A549 (cell line): ENCODE measurements at regions not wholly inside any gene's neighbourhood (a gene's known extent, or its start where the extent isn't known, plus 50 kb on each side); places are given as distances from the start of the nearest gene placed in this dataset.

Experiments
- ATAC-seq, 2 experiments: fragments of 200-7000 bp in 1 of 2; fragments of >200 bp in 1 of 2; cut with Nextera tagmentation in 1 of 2; cut with Tn5 transposase in 1 of 2; 3 replicates each; pipeline versions ENCODE4 v1.8.0 to v1.9.1; 2018 to 2020; ENCODE audit warnings: mild to moderate bottlenecking in 1 of 2, moderate library complexity in 1 of 2
- CTCF ChIA-PET: fragments of 300-600 bp; sonication (Branson Sonifier 250); formaldehyde crosslinking; extraction: SDS; loops from one replicate; lab custom pipeline; 2021; ENCODE audit warnings: antibody characterized with exemption, inconsistent platforms; lab: Yijun Ruan, JAX
- POLR2A ChIA-PET: fragments of 350-600 bp; formaldehyde crosslinking; extraction: SDS; loops from one replicate; lab custom pipeline; 2021; ENCODE audit warnings: antibody characterized with exemption, inconsistent platforms; lab: Yijun Ruan, JAX
- DNase-seq, 2 experiments: peaks; one replicate each; pipeline versions ENCODE4 v3.0.0 to v3.0.0-alpha.2; 2011 to 2016; ENCODE audit warnings: low read depth in 1 of 2, low spot score in 1 of 2
- FAIRE-seq: peaks from 2 replicates; lab custom pipeline; 2011; peaks lifted over from hg19 to GRCh38; lab: Jason Lieb, UNC
- H3K27ac ChIP-seq, 2 experiments: fragments of >200 bp; sonication (Bioruptor Twin); formaldehyde crosslinking; 3 replicates each; pipeline ENCODE4 v1.5.1; 2016 to 2017
- H3K4me1 ChIP-seq: fragments of >200 bp; sonication (Bioruptor Twin); formaldehyde crosslinking; 3 replicates; pipeline ENCODE4 v1.6.1; 2016
- H3K4me2 ChIP-seq: fragments of >200 bp; sonication (Bioruptor Twin); formaldehyde crosslinking; 3 replicates; pipeline ENCODE4 v1.6.1; 2016
- H3K4me3 ChIP-seq: fragments of >200 bp; sonication (Bioruptor Twin); formaldehyde crosslinking; 3 replicates; pipeline ENCODE4 v1.5.1; 2016
- H3K9me3 ChIP-seq: fragments of >200 bp; sonication (Bioruptor Twin); formaldehyde crosslinking; 3 replicates; pipeline ENCODE4 v1.6.1; 2016
- BHLHE40 ChIP-seq: IDR thresholded peaks from 2 replicates; pipeline ENCODE4 v1.6.1; 2012; ENCODE audit warnings: low read depth, low read length, inconsistent platforms
- CBX2 ChIP-seq: fragments of 200-600 bp; sonication (generic); IDR thresholded peaks from 2 replicates; pipeline ENCODE4 v1.6.1; 2016; ENCODE audit warnings: low read depth, mild to moderate bottlenecking, borderline replicate concordance
- CHD4 ChIP-seq: fragments of 200-600 bp; sonication (generic); IDR thresholded peaks from 2 replicates; pipeline ENCODE4 v1.6.1; 2016; ENCODE audit warnings: antibody characterized with exemption, mild to moderate bottlenecking, borderline replicate concordance
- EP300 ChIP-seq, 2 experiments: fragments of >200 bp; sonication (Bioruptor Twin); formaldehyde crosslinking; IDR thresholded peaks; 2 replicates in 1 of 2; 3 replicates in 1 of 2; pipeline ENCODE4 v1.6.1; 2016 to 2017
- ESRRA ChIP-seq: fragments of 150-350 bp; IDR thresholded peaks from 2 replicates; pipeline ENCODE4 v1.6.1; 2014; ENCODE audit warnings: mild to moderate bottlenecking, low read length, borderline replicate concordance
- HEYL ChIP-seq: fragments of 250-450 bp; sonication (Bioruptor Pico); IDR thresholded peaks from 2 replicates; pipeline ENCODE4 v1.8.0; 2021; ENCODE audit warnings: mild to moderate bottlenecking, moderate library complexity
- HOXA7 ChIP-seq: fragments of 250-450 bp; sonication (Bioruptor Pico); IDR thresholded peaks from 2 replicates; pipeline ENCODE4 v1.5.0; 2020; ENCODE audit warnings: mild to moderate bottlenecking, moderate library complexity
- HOXB13 ChIP-seq: fragments of 250-450 bp; sonication (Bioruptor Pico); IDR thresholded peaks from 2 replicates; pipeline ENCODE4 v1.5.0; 2020; ENCODE audit warnings: low read depth, mild to moderate bottlenecking, moderate library complexity
- HOXB5 ChIP-seq: fragments of 250-450 bp; sonication (Bioruptor Pico); IDR thresholded peaks from 2 replicates; pipeline ENCODE4 v1.5.0; 2020; ENCODE audit warnings: mild to moderate bottlenecking, moderate library complexity
- JUNB ChIP-seq: fragments of >200 bp; sonication (Bioruptor Twin); formaldehyde crosslinking; IDR thresholded peaks from 2 replicates; pipeline ENCODE4 v1.6.1; 2016
- KDM5A ChIP-seq: fragments of 200-600 bp; sonication (generic); IDR thresholded peaks from 2 replicates; pipeline ENCODE4 v1.6.1; 2016; ENCODE audit warnings: antibody characterized with exemption, mild to moderate bottlenecking
- MAZ ChIP-seq: fragments of 150-350 bp; IDR thresholded peaks from 2 replicates; pipeline ENCODE4 v1.6.1; 2014; ENCODE audit warnings: antibody characterized with exemption, low read depth, low read length, borderline replicate concordance
- NPAS2 ChIP-seq: fragments of 250-450 bp; sonication (Bioruptor Pico); IDR thresholded peaks from 2 replicates; pipeline ENCODE4 v1.8.0; 2022; ENCODE audit warnings: mild to moderate bottlenecking, moderate library complexity, borderline replicate concordance
- PHF8 ChIP-seq: fragments of 200-600 bp; sonication (generic); IDR thresholded peaks from 2 replicates; pipeline ENCODE4 v1.6.1; 2016; ENCODE audit warnings: low read depth, mild to moderate bottlenecking, antibody characterized with exemption, moderate library complexity, borderline replicate concordance
- POLR2AphosphoS2 ChIP-seq: conservative IDR thresholded peaks from 2 replicates; pipeline ENCODE4 v1.6.1; 2012; ENCODE audit warnings: low read length, improper control_type of control experiment, inconsistent platforms
- RAD21 ChIP-seq, 2 experiments: fragments of >200 bp in 1 of 2; sonication (Bioruptor Twin) in 1 of 2; formaldehyde crosslinking in 1 of 2; IDR thresholded peaks in 1 of 2; conservative IDR thresholded peaks in 1 of 2; 2 replicates in 1 of 2; 3 replicates in 1 of 2; pipeline ENCODE4 v1.6.1; 2012 to 2018; ENCODE audit warnings: inconsistent platforms in 1 of 2
- RARB ChIP-seq: fragments of 250-450 bp; sonication (Bioruptor Pico); IDR thresholded peaks from 2 replicates; pipeline ENCODE4 v1.8.0; 2021; ENCODE audit warnings: mild to moderate bottlenecking, moderate library complexity
- RCOR1 ChIP-seq: fragments of 150-350 bp; IDR thresholded peaks from 2 replicates; pipeline ENCODE4 v1.6.1; 2014; ENCODE audit warnings: antibody characterized with exemption, low read length, low read depth
- RFX5 ChIP-seq: fragments of 450-650 bp; IDR thresholded peaks from 2 replicates; pipeline ENCODE4 v1.7.1; 2014; ENCODE audit warnings: antibody characterized with exemption, mild to moderate bottlenecking, moderate library complexity
- SMC3 ChIP-seq: fragments of >200 bp; sonication (Bioruptor Twin); formaldehyde crosslinking; IDR thresholded peaks from 3 replicates; pipeline ENCODE4 v1.6.1; 2018; ENCODE audit warnings: inconsistent platforms
- SREBF2 ChIP-seq: fragments of 450-650 bp; IDR thresholded peaks from 2 replicates; pipeline ENCODE4 v1.6.1; 2014; ENCODE audit warnings: mild to moderate bottlenecking, moderate library complexity
- TFCP2L1 ChIP-seq: fragments of 250-450 bp; sonication (Bioruptor Pico); IDR thresholded peaks from 2 replicates; pipeline ENCODE4 v1.5.0; 2021; ENCODE audit warnings: mild to moderate bottlenecking
- ZNF302 ChIP-seq: fragments of 250-450 bp; sonication (Bioruptor Pico); IDR thresholded peaks from 2 replicates; pipeline ENCODE4 v1.9.0; 2021; ENCODE audit warnings: inconsistent platforms, mild to moderate bottlenecking, moderate library complexity
- ZSCAN20 ChIP-seq: fragments of 250-450 bp; sonication (Bioruptor Pico); IDR thresholded peaks from 2 replicates; pipeline ENCODE4 v1.8.0; 2022; ENCODE audit warnings: mild to moderate bottlenecking, moderate library complexity
- WGBS: methylation state at CpG from one replicate; pipeline ENCODE4 v1.1.6; 2017; ENCODE audit errors: missing lambda C conversion rate; 5-methylcytosine and 5-hydroxymethylcytosine counted together
- TF ChIP-seq, protein P1 (sequence below): IDR thresholded peaks from 2 replicates; pipeline ENCODE4 v1.6.1; 2012
- TF ChIP-seq, protein P2 (sequence below): fragments of 200-600 bp; sonication (generic); IDR thresholded peaks from 2 replicates; pipeline ENCODE4 v1.6.1; 2016; ENCODE audit warnings: antibody characterized with exemption, mild to moderate bottlenecking, moderate library complexity
- TF ChIP-seq, protein P3 (sequence below): fragments of >200 bp; sonication (Bioruptor Twin); formaldehyde crosslinking; IDR thresholded peaks from 3 replicates; pipeline ENCODE4 v1.6.1; 2016
- TF ChIP-seq, protein P4 (sequence below): fragments of >200 bp; sonication (Bioruptor Twin); formaldehyde crosslinking; IDR thresholded peaks from 3 replicates; pipeline ENCODE4 v1.5.1; 2016

DNA sequence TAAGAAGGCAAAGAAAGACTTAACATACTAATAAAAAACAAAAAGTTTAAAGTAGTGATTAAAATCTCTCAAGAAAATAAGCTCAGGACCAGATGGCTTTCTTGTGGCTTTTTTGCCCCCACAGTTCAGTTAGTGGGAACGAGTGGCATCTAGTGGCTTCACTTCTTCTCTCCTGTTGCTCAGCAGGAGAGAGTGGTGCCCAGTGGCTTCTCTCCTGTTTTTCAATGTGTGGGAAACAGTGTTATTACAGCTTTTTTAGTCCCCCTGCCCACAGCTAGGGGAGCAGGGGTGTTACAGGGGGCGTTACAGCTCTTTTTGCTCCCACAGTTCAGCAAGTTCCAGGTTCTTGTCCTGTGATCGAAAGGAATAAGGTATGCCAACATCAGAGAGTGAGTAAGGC, 135.2 kb downstream of the RERGL start:
- CTCF ChIA-PET, result interaction anchor here (0.6 to 1.4 kb wide), 3 partner anchors 10 to 81 kb away, joined by 3 to 4 read pairs (median 3); no protein-coding TSS in a partner anchor
- H3K4me3 ChIP-seq, result no peak overlapping the region
- TF ChIP-seq RAD21 (conservative IDR thresholded peaks at IDR 0.05 in 1 of 2, IDR thresholded peaks at IDR 0.05 in 1 of 2) (peak in 1 of 2 experiments; percentile 55; a peak in 3 of 5 replicates), HOXA7 (no peak)
- TF ChIP-seq, all 56 proteins: peak for 1
- peak; percentile 46 to 59; a peak in 3 of 6 replicates for ATAC-seq
- Histone ChIP-seq H3K9me3 (no peaks in the 10 kb centered on the region), H3K27ac (no peak overlapping the region), H3K4me1 (no peaks in the 10 kb centered on the region), H3K4me2 (no peak overlapping the region)
- FAIRE-seq, result no peak
- DNase-seq, result peak; percentile 2 to 23
- POLR2A ChIA-PET, result no interaction called here
- WGBS, result 19% methylated on average over 3 of the region's 3 CpGs

DNA sequence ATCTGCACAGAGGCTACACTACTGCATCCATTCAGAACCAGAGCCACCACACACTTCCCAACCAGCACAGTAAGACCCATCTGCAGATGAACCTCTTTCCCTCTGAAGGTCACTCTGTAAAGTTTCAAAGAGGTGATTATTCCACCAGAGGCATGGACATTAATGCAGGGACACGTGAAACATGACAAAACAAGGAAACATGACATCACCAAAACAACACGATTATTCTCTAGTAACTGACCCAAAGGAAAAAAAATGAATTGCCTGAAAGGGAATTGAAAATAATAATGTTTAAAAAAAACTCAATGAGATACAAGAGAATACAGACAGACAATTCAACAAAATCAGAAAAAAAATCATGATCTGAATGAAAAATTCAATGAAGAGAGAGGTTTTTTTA, 139.1 kb downstream of the RERGL start:
- no peaks in the 10 kb centered on the region for H3K9me3 ChIP-seq
- ATAC-seq (no peak), FAIRE-seq (peak; percentile 39), DNase-seq (no peak)
- no peaks in the 10 kb centered on the region for H3K4me1 ChIP-seq
- no peak overlapping the region for H3K4me3 ChIP-seq
- no peak overlapping the region for H3K4me2 ChIP-seq
- ChIA-PET CTCF (interaction anchor here (0.6 kb wide), 1 partner anchor 13 kb away, joined by 3 read pairs; no protein-coding TSS in a partner anchor), POLR2A (no interaction called here)
- TF ChIP-seq KDM5A (no peak), NPAS2 (no peak), PHF8 (no peak), HEYL (CRISPR knock-in tag) (no peak), POLR2AphosphoS2 (no peak), ZSCAN20 (no peak), TFCP2L1 (CRISPR knock-in tag) (no peak), HOXA7 (no peak), ZNF302 (CRISPR knock-in tag) (no peak), CHD4 (no peak)
- TF ChIP-seq, protein P1, sequence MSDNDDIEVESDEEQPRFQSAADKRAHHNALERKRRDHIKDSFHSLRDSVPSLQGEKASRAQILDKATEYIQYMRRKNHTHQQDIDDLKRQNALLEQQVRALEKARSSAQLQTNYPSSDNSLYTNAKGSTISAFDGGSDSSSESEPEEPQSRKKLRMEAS, result no peak
- no peak overlapping the region for H3K27ac ChIP-seq
- 34% methylated on average over 2 of the region's 2 CpGs for WGBS

DNA sequence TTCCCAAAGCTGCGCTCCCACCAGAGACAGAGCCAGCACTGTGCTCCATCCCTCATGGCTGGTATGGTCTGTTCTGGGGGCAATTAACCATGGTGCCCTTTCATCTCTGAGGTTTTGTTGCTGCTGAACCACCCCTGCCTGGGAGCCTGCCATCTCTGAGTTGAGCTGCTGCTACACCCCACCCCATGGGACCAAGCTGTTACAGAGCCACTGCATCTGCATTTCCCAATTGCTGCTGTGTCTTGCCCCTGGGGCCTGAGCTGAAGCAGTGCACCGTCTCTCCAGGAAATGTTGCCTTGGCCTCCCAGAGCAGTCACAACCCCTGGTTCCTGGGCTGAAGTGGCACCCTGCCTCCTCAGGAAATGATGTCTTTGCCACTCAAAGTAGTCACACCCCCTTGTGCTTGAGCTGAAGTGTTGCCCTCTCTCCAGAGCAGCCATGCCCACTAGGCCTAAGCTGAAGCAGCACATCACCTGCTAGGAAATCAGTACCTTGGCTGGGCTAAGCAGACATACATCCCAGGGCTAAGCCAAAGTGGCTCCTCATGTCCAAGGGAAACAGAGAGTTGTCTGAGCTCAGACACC, 140.3 kb downstream of the RERGL start:
- POLR2A ChIA-PET, result no interaction called here
- H3K4me1 ChIP-seq, result no peaks in the 10 kb centered on the region
- TF ChIP-seq HOXB5 (CRISPR knock-in tag) (no peak), EP300 (IDR thresholded peaks at IDR 0.05) (no peak), RCOR1 (no peak), BHLHE40 (no peak), RFX5 (no peak), JUNB (no peak), HOXB13 (no peak), RARB (CRISPR knock-in tag) (no peak), ESRRA (no peak), SMC3 (no peak), MAZ (no peak), CBX2 (no peak), SREBF2 (no peak), HEYL (CRISPR knock-in tag) (no peak)
- TF ChIP-seq, protein P2, sequence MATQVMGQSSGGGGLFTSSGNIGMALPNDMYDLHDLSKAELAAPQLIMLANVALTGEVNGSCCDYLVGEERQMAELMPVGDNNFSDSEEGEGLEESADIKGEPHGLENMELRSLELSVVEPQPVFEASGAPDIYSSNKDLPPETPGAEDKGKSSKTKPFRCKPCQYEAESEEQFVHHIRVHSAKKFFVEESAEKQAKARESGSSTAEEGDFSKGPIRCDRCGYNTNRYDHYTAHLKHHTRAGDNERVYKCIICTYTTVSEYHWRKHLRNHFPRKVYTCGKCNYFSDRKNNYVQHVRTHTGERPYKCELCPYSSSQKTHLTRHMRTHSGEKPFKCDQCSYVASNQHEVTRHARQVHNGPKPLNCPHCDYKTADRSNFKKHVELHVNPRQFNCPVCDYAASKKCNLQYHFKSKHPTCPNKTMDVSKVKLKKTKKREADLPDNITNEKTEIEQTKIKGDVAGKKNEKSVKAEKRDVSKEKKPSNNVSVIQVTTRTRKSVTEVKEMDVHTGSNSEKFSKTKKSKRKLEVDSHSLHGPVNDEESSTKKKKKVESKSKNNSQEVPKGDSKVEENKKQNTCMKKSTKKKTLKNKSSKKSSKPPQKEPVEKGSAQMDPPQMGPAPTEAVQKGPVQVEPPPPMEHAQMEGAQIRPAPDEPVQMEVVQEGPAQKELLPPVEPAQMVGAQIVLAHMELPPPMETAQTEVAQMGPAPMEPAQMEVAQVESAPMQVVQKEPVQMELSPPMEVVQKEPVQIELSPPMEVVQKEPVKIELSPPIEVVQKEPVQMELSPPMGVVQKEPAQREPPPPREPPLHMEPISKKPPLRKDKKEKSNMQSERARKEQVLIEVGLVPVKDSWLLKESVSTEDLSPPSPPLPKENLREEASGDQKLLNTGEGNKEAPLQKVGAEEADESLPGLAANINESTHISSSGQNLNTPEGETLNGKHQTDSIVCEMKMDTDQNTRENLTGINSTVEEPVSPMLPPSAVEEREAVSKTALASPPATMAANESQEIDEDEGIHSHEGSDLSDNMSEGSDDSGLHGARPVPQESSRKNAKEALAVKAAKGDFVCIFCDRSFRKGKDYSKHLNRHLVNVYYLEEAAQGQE, result no peak
- TF ChIP-seq, protein P3, sequence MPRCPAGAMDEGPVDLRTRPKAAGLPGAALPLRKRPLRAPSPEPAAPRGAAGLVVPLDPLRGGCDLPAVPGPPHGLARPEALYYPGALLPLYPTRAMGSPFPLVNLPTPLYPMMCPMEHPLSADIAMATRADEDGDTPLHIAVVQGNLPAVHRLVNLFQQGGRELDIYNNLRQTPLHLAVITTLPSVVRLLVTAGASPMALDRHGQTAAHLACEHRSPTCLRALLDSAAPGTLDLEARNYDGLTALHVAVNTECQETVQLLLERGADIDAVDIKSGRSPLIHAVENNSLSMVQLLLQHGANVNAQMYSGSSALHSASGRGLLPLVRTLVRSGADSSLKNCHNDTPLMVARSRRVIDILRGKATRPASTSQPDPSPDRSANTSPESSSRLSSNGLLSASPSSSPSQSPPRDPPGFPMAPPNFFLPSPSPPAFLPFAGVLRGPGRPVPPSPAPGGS, result no peak
- TF ChIP-seq, protein P4, sequence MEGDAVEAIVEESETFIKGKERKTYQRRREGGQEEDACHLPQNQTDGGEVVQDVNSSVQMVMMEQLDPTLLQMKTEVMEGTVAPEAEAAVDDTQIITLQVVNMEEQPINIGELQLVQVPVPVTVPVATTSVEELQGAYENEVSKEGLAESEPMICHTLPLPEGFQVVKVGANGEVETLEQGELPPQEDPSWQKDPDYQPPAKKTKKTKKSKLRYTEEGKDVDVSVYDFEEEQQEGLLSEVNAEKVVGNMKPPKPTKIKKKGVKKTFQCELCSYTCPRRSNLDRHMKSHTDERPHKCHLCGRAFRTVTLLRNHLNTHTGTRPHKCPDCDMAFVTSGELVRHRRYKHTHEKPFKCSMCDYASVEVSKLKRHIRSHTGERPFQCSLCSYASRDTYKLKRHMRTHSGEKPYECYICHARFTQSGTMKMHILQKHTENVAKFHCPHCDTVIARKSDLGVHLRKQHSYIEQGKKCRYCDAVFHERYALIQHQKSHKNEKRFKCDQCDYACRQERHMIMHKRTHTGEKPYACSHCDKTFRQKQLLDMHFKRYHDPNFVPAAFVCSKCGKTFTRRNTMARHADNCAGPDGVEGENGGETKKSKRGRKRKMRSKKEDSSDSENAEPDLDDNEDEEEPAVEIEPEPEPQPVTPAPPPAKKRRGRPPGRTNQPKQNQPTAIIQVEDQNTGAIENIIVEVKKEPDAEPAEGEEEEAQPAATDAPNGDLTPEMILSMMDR, result no peak
- TF ChIP-seq, all 56 proteins: peak for 0
- Histone ChIP-seq H3K4me2 (no peak overlapping the region), H3K4me3 (no peak overlapping the region), H3K9me3 (no peaks in the 10 kb centered on the region), H3K27ac (no peak overlapping the region)
- no peak for DNase-seq
- no peak for FAIRE-seq
- no peak for ATAC-seq
- 83% methylated on average over 2 of the region's 2 CpGs for WGBS
- CTCF ChIA-PET, result interaction anchor here (0.7 kb wide), 1 partner anchor 70 kb away, joined by 3 read pairs; no protein-coding TSS in a partner anchor
